Gastrocnemius medialis (tissue), 4 donors: ENCODE measurements at regions not wholly inside any gene's neighbourhood (a gene's known extent, or its start where the extent isn't known, plus 50 kb on each side); places are given as distances from the start of the nearest gene placed in this dataset.

ENCODE experiments used
- ATAC-seq, 2 donors: fragments of 150-250 bp; one replicate each; pipeline ENCODE4 v1.9.1; 2016
- DNase-seq, 2 donors: peaks; one replicate each; pipeline ENCODE4 v3.0.0-alpha.2; 2019
- H3K27ac ChIP-seq, 4 donors: fragments of 200-600 bp; sonication (generic); 1 replicate in 1 of 4; 2 replicates in 3 of 4; pipeline ENCODE4 v1.5.1; 2016 to 2018; ENCODE audit warnings: mild to moderate bottlenecking in 2 of 4, moderate library complexity in 1 of 4
- H3K27me3 ChIP-seq, 3 donors: fragments of 200-600 bp; sonication (generic) in 2 of 3; 1 replicate in 1 of 3; 2 replicates in 2 of 3; pipeline versions ENCODE4 v1.5.1 to v1.6.0; 2016 to 2019; ENCODE audit warnings: mild to moderate bottlenecking in 1 of 3, moderate library complexity in 1 of 3
- H3K36me3 ChIP-seq, 2 donors: fragments of 200-600 bp; sonication (generic) in 1 of 2; one replicate each; pipeline ENCODE4 v1.5.1; 2017 to 2018
- H3K4me1 ChIP-seq, 2 donors: fragments of 200-600 bp; sonication (generic) in 1 of 2; one replicate each; pipeline ENCODE4 v1.5.1; 2016 to 2017; ENCODE audit warnings: mild to moderate bottlenecking in 2 of 2
- H3K4me3 ChIP-seq, 4 donors: fragments of 200-600 bp; sonication (generic) in 3 of 4; 1 replicate in 1 of 4; 2 replicates in 3 of 4; pipeline ENCODE4 v1.5.1; 2016 to 2019; ENCODE audit warnings: mild to moderate bottlenecking in 2 of 4
- H3K9me3 ChIP-seq, 3 donors: fragments of 200-600 bp; sonication (generic) in 2 of 3; 1 replicate in 1 of 3; 2 replicates in 2 of 3; pipeline ENCODE4 v1.5.1; 2016 to 2019
- CTCF ChIP-seq, 5 experiments: fragments of 450-650 bp in 3 of 5; fragments of 200-600 bp in 2 of 5; sonication (generic) in 2 of 5; IDR thresholded peaks in 4 of 5; conservative IDR thresholded peaks in 1 of 5; 1 replicate in 4 of 5; 2 replicates in 1 of 5; pipeline ENCODE4 v1.5.1; 2016 to 2019; ENCODE audit warnings: antibody characterized with exemption in 5 of 5, mild to moderate bottlenecking in 3 of 5, moderate library complexity in 3 of 5
- POLR2A ChIP-seq, 2 donors: fragments of 450-650 bp; IDR thresholded peaks; one replicate each; pipeline ENCODE4 v1.6.1; 2017; ENCODE audit warnings: antibody characterized with exemption in 2 of 2, mild to moderate bottlenecking in 2 of 2, moderate library complexity in 2 of 2
- in situ Hi-C, 4 donors: fragments of 200-750 bp; cut with MboI; loops; one replicate each; pipeline versions ENCODE4 v1.15.0 to v1.8.0; 2017; ENCODE audit warnings: low sequenced_read_pairs in 4 of 4
- intact Hi-C: fragments of 100-400 bp; cut with DNase I; formaldehyde crosslinking; loops from one replicate; pipeline ENCODE4 v1.15.1; 2023; ENCODE audit warnings: low total_unique reads

- peak; percentile 98 for ATAC-seq
- Histone ChIP-seq H3K27me3 (no peaks in the 10 kb centered on the region), H3K4me1 (peaks cover 10 to 16% of the 10 kb centered on the region in 2 donors), H3K9me3 (no peaks in the 10 kb centered on the region), H3K27ac (peak overlapping the region; percentile 48 to 82 (median 72)), H3K4me3 (no peak overlapping the region), H3K36me3 (no peaks in the 10 kb centered on the region)
- DNase-seq, result peak; percentile 70 to 85
- in situ Hi-C loops (no loop called here), intact Hi-C loops (loop anchor here (1.0 to 10.0 kb wide), 4 partner anchors 37 to 878 kb away; partner anchors contain the start of gene TLE1)
- TF ChIP-seq POLR2A (IDR thresholded peaks at IDR 0.05), result no peak
- no peak for TF ChIP-seq CTCF (IDR thresholded peaks at IDR 0.05 in 4 of 5, conservative IDR thresholded peaks at IDR 0.05 in 1 of 5)
Measured at GRCh38 chr9:82295181-82295580, 306.6 kb downstream of the SPATA31D1 start.

DNA sequence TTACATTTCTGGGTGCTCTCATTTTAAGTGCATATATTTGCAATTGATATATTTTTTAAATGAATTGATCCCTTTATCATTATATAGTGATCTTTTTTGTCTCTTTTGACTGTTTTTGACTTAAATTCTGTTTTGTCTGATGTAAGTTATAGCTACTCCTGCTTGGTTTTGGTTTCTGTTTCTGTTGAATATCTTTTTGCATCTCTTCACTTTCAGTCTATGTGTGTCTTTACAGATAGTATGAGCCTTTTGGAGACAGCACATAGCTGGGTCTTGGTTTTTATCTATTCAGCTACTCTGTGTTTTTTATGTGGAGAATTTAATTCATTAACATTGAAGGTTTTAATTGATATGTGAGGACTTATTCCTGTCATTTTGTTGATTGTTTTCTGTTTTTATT lies 311.3 kb downstream of the SPATA31D1 start:
- ATAC-seq (no peak), DNase-seq (no peak)
- Histone ChIP-seq H3K9me3 (no peaks in the 10 kb centered on the region), H3K4me3 (no peak overlapping the region), H3K36me3 (no peaks in the 10 kb centered on the region), H3K4me1 (peaks cover 9 to 10% of the 10 kb centered on the region in 2 donors), H3K27ac (no peak overlapping the region), H3K27me3 (no peaks in the 10 kb centered on the region)
- TF ChIP-seq CTCF (IDR thresholded peaks at IDR 0.05 in 4 of 5, conservative IDR thresholded peaks at IDR 0.05 in 1 of 5), result no peak
- intact Hi-C loops (loop anchor here (10.0 kb wide), 1 partner anchor 615 kb away; the partner anchor contains the start of gene TLE1), in situ Hi-C loops (no loop called here)

DNA sequence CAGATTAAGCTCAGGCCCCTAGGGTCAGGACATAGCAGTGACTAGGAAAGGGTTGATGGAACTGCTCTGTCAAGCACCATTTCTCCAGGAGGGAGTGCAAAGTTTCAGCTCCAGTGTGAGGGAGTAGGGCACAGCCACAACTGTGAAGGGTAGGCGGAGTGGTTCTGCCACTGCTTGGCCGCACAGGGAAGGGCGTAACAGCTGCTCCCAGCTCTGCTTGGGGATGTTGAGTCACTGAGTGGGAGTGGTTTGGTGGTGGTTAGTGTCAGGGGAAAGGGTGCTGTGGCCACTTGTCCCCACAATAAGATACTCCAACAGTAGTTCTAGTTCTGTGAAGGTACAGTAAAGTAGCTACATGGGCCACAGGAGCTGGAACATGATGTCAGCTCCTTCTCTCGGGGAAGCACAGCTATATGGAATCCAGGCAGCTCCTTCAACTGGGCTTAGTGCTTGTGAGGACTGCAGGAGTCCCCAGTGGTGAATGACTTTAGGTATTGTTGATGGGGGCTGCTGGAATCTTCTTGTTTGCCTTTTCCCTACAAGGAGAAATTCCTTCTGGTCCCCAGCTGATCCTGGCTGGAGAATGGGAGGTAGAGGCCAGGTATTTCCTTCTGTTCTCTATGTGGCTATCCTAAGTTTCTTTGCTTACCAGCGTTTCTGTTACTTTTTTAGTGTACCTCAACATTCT lies 314.5 kb downstream of the SPATA31D1 start:
- ATAC-seq, result no peak
- Histone ChIP-seq H3K4me1 (no peaks in the 10 kb centered on the region), H3K27ac (no peak overlapping the region), H3K9me3 (no peaks in the 10 kb centered on the region), H3K27me3 (no peaks in the 10 kb centered on the region), H3K36me3 (no peaks in the 10 kb centered on the region), H3K4me3 (no peak overlapping the region)
- TF ChIP-seq POLR2A (IDR thresholded peaks at IDR 0.05) (no peak), CTCF (IDR thresholded peaks at IDR 0.05 in 4 of 5, conservative IDR thresholded peaks at IDR 0.05 in 1 of 5) (no peak)
- no peak for DNase-seq
- in situ Hi-C loops, result no loop called here
- intact Hi-C loops, result no loop called here

- DNase-seq (no peak), ATAC-seq (no peak)
- in situ Hi-C loops (no loop called here), intact Hi-C loops (no loop called here)
- Histone ChIP-seq H3K9me3 (no peaks in the 10 kb centered on the region), H3K36me3 (no peaks in the 10 kb centered on the region), H3K4me3 (no peak overlapping the region), H3K27me3 (no peaks in the 10 kb centered on the region), H3K4me1 (no peaks in the 10 kb centered on the region), H3K27ac (no peak overlapping the region)
- TF ChIP-seq POLR2A (IDR thresholded peaks at IDR 0.05), result no peak
- no peak for TF ChIP-seq CTCF (IDR thresholded peaks at IDR 0.05 in 4 of 5, conservative IDR thresholded peaks at IDR 0.05 in 1 of 5)
Measured at GRCh38 chr9:82308836-82309235, 320.3 kb downstream of the SPATA31D1 start.

DNA sequence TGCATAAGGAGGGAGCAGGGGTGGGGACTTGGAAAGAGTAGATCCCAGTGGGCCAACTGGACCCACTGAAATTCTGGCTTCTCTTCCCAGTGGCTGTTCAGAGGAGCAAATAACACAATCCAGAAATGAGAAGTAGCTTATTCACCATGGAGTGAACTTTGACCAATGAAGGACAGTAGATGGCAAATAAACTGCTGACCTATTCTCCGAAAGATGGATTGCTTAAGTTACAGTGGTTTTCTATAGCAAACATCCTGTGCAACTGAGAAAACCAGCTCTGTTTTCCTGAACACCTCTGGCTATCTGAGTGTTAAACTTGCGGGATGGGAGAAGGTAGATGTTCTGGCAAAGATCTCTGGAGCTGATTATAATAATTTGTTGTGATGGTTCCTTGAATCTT lies 325.1 kb downstream of the SPATA31D1 start:
- TF ChIP-seq POLR2A (IDR thresholded peaks at IDR 0.05) (no peak), CTCF (IDR thresholded peaks at IDR 0.05 in 4 of 5, conservative IDR thresholded peaks at IDR 0.05 in 1 of 5) (no peak)
- no peak overlapping the region for H3K27ac ChIP-seq
- no peak overlapping the region for H3K4me3 ChIP-seq
- no peaks in the 10 kb centered on the region for H3K27me3 ChIP-seq
- H3K36me3 ChIP-seq, result no peaks in the 10 kb centered on the region
- no peak for ATAC-seq
- in situ Hi-C loops, result no loop called here
- H3K4me1 ChIP-seq, result no peaks in the 10 kb centered on the region
- intact Hi-C loops, result no loop called here
- no peaks in the 10 kb centered on the region for H3K9me3 ChIP-seq
- no peak for DNase-seq
